ENCODE measurements at regions not wholly inside any gene's neighbourhood (a gene's known extent, or its start where the extent isn't known, plus 50 kb on each side); places are given as distances from the start of the nearest gene placed in this dataset.
"Not testable (repeated sequence)": the region's sequence is repeated elsewhere in the genome, so short reads cannot be mapped to it uniquely, and the experiment has no call there.

DNA sequence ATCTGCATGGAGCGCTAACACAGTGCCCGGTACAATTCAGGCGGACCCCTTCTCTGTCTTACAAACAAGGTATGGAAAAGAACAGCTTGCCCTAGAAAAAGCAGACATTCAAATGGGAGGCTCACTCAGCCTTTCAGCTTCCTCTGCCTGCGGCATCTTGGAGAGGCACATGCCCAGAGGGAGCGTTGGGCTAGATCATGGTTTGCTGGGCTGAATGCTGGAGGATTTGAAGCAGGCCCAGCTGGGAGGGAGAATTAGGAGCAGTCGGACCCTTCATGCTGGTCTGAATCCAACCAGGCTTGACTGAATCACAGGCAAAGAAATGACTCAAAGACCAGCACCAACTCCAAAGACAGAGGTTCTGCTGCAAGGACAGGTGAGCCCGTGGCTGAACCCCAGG lies 286.7 kb upstream of the FRG1 start:
- not testable (repeated sequence) for DNase-seq

DNA sequence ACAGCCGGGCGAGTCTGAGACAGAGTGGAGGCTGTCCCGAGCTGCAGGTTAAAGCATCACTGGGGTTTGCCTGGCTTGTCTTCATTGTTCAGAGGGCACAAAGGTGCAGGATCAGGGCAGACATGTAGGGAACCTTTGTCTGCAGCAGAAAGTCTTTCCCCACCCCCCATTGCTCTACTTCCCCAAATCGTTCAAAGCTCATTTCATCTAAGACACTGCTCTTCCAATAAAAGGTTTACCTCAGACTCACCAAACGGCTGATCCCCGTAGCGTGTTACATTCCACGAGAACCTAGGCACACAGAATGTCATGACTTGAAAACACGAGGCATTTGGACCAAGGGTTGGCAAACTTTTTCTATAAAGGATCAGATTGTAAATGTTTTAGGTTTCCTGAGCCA lies 286.3 kb upstream of the FRG1 start:
- DNase-seq = not testable (repeated sequence)

DNA sequence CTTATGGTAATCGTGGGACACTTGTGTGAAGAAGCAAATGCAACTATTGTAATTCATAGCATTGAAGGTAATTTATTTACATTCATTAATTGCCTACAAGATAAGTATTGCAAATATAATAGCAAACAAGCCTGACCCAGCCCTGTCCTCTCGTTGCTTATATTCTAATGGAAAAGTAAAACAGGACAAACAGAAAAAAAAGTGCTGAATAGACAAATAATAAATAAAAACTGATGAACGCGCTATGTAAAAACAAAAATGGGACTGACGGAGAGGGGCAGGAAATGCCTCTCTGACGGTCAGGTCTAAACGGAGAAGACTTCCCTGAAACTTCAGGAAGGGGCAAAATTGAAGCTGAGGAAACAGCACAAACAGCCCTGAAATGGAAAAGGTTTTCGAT lies 284.9 kb upstream of the FRG1 start:
- DNase-seq = not testable (repeated sequence)

DNA sequence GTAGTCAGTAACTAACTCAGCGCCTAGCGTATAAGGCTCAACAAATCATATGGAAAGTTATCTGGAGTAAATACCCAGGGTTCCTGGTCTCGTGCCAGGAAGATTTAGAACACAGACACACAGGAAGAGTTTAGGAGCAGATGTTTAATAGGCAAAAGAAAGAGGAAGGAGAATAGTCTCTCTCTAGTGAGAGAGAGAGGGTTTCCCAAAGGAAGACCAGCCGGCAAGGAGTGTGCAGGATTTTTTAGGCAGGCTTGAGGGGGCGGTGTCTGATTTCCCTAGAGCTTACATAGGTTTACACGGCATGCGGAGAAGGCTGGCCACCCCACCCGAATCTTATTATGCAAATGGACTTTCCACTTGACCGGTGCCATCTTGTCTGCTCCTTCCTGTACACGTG lies 284.0 kb upstream of the FRG1 start:
- DNase-seq = no peak

DNA sequence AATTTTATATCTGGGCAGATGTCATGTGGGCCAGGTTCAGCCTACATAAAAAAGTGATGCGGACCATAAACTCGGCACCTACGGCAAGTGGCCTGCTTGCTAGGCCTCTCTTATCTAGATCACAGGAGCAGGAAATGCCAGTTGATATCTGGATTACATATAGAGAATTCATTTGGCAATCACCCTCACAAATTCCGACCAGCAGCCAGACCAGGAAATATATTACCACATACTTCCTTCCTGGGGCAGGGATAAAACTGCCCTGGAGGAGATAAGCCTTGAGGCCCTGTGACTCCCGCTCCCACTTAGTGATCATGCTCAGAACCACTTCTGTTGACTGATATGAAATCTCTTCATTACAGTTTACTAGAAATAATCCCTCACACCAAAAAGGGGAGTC lies 282.4 kb upstream of the FRG1 start:
- DNase-seq = not testable (repeated sequence)

DNA sequence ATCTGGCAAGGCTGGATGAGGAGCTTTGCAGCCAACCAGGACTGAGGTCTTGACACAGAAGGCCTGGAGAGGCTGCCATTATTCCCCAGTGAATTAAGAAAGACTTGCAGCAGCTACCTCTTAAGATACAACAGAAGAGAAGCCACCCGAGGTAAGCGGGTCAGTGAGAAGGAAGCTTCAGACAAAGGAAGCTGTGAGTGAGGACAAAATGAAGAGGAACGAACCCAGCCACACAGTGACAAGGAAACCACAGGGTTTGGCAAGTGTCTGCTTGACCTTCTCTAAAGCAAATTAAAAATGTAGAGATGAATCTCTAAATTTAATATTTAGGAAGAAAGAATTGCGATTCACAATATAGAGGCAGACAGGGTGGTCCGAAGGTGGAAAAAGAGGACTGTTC lies 281.8 kb upstream of the FRG1 start:
- not testable (repeated sequence) for DNase-seq

DNA sequence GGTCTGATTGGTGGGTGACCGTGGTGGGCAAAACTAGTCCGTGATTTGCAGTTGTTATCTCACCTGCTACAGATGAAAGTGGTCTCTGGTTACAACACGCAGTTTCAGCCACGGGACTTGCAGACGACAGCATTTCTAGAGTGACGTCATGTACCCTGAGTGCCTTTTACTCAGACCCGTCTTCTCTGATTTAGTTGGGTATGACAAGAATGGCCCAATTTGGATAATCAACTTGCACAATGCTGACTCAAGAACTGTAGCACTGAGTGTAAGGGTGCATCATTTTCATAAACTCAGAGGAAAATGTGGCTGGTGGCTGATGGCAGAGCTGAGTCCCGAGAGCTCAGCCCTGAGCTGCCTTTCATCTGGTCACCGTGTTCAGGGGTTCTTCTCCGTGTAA lies 281.4 kb upstream of the FRG1 start:
- DNase-seq = no peak

DNA sequence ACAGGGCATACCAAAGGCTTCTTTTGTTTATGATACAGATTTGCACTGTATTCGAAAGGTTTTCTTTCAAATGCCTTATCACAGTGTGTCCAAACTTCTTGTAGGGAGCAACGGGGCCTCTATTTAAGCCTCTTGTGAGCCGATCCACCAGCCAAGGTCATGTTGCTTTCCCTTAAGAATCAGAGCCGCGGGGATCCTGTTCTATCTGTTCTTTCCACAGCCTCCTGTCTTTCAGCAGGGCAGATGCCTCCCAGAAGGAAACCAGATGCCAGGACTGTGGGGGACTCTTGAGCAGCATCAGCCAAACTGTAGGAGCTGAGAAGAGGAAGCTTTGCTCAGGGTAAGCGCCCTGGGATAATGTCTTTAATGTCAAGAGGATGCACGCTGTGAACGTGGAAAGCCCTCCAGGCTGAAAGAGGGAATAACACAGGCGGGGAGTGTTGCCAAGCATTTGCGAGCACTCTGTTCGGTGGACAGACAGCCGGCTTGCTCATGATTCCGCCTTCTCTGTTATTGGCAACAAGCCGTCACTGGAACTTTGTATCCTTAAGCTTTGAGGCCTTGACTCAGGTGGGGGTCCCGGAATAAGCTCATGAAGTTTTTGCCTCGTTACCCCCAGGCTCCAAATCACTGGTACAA lies 279.8 kb upstream of the FRG1 start:
- no peak for DNase-seq

DNA sequence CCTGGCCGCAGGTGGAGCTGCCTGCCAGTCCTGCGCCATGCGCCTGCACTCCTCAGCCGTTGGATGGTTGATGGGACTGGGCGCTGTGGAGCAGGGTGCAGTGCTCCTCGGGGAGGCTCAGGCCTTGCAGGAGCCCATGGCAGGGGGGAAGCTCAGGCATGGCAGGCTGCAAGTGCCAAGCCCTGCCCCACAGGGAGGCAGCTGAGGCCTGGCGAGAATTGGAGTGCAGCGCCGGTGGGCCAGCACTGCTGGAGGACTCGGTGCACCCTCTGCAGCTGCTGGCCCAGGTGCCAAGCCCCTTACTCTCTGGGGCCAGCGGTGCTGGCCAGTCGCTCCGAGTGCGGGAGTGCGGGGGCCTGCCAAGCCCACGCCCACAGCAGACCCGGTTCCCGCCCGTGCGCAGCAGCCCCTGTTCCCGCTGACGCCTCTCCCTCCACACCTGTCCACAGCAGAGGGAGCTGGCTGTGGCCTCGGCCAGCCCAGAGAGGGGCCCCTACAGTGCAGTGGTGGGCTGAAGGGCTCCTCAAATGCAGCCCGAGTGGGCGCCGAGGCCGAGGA lies 275.9 kb upstream of the FRG1 start:
- no peak for DNase-seq

DNA sequence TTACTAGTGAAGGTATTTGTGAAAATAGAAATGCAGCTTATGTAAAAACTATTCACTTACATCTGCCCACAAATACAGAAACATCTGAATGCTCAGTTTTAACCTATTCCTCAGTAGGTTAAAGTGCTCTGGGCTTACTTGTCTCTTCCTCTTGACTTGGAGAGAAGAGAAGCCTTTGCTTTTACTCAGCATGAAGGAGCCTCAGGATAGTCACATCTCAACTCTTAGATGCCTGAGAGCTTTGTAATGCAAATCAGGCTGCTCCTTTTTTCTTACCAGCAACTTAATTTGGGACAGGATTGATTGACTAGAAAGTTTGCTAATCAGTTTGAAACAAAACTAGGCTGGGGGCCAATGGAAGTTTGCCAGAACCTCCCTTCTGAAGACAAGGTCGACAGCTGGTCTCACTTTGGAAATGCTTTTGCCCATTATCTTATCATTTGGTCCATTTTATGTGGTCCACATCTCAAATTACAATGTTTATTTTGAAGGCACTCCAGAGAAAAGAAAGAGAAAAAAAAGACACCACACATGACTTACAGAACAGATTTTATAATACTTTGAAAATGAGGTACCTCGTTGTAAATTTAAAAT lies 274.9 kb upstream of the FRG1 start:
- not testable (repeated sequence) for DNase-seq

DNA sequence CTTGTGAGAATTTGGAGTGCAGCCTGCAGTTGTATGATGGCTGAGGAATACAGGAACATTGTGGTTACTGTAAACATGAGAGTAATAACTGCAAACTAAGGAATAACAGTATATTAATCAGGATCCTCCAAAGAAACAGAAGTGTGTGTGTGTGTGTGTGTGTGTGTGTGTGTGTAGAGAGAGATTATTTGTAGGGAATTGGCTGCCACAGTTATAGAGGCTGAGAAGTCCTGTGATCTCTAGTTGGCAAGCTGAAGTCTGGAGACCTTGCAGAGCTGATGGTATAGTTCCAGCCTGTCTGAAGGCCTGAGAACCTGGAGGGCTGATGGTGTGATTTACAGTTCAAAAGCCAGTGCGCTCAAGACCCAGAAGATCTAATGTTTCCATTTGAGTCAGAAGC lies 273.3 kb upstream of the FRG1 start:
- DNase-seq = not testable (repeated sequence)

DNA sequence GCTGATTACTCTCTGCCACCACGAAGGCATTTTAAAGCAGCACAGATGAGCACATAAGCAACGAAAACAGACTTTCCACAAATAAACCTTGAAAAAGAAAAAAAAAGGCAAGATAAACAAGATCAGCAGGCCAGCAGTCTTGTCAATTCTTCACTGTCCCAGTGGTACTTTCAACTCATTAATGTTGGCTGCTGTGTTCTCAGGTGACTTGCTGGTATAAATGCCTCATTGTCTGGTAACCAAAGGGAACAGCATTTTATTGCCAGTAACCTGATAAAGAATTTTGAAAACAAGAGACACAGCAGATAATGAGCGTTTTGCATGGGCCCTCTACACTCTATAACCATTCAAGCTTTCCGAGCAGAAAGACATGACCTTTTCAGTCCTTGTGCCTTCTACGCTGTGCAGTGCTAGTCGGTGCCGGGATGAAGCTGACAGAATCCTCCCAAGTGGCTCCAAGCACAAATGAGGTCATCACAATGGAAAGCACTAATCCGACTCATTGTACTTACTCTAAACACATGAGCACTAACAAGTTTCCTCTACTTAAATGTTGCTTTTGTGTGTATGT lies 242.9 kb upstream of the FRG1 start:
- DNase-seq = not testable (repeated sequence)

DNA sequence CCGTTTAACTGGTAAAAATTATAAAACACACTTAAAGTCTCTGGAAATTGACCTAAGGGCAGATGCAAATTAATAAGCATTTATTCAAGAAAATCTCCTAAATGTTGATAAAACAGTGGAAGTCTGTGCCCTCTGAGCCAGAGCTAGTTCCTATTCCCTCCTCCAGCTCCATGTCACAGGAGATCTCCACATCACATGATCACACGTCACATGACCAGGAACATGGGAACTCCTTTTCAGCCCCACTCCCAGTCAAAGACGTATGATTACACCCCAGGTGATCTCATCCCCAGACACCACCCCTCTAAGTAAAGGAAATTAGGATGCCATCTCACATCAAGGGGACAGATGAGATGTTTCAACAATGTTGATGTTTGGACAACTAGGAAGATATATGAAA lies 237.7 kb upstream of the FRG1 start:
- DNase-seq = not testable (repeated sequence)

DNA sequence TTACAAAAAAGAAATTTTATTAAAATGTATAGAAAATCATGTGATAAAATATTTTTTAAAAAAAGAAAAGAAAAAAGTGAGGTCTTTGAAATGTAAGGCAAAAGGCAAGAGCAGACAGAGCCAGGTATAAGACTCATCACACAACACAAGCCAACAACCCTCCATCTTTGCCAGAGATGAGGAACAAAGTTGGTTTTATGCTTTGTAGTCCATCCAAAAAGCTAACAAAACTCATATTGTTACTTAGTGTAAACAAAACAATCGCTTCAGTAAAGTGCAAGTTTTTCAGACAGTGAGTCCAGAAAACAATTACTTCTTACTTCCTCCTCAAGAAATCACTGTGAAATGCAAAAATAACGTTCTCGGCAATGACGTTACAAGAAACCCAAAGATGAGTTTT lies 233.9 kb upstream of the FRG1 start:
- DNase-seq = not testable (repeated sequence)

DNA sequence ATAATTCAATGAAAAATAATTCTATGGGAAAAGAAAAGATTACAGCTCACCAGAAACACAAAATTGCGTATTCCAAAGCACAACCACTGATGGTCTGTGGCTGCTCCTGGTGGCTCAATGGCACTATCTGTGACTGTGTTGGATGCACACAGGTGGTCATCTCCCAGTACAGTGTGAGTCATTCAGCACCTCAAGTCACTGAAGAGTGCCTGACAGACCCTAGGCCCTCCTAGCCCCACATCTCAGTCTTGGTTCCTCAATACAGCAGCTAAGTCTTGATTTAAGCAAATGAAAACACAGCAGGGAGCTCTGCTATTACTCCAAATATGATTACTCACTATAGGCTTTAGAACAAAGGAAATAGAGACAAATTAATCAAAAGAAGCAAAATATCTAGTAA lies 233.4 kb upstream of the FRG1 start:
- not testable (repeated sequence) for DNase-seq

DNA sequence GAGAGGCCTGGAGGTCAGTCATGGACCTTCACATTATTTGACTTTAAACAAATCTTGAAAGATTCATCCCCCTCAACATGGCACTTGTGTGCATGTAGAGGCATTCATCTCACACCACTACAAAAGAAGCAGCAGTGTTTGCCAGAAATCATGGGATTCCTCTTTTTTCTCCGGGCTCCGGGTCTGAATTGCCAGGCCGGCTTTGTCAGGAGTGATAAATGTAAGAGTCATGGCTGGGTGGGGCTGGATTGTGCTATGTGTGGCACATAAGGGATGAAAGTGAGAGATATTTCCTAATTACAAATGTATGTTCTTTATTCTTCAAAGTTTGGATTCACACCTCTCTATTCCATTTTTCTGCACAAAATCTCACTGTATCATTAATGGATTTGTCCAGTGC lies 228.7 kb upstream of the FRG1 start:
- DNase-seq = not testable (repeated sequence)

DNA sequence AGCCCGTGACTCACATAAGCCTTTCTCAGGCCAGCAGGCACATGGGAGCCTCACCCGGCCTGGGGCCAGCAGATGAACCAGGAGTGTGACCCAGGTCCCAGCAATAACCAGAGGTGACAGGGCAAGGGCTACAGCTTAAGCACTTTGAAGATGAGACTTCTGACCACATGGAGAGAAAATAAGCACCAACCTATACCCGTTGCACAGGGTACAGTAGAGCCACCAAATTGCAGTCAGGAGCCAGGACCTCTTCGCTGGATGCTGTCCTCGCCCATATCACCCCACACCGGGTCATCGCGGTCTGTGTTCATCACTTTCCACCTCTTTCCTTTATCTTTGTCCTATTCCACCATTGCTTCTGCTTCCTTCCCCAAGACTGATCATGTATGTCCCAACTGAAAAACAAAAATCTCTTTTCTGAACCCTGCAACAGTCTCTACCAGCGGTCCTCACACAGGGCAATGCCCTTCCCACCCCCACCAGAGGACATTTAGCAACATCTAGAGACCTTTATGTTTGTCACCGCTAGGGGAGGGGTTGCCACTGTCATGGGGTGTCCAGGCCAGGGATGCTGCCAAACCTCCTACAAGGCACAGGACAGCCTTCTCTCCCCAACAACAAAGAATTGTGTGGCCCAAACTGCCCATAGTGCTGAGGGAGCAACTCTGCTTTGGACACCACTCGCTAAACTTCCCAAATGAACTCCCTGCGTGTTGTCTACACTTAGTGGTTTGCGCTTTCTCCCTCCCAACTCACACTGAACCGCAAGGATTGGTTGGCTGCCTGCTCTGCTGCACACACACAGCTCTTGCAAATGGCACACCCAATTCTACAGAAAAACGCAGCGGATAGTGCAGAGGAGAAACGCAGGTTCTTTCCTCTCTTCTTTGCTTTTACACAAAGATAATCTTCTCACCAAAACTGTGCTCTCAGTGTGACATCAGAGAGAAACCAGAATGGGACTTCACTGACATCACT lies 219.4 kb upstream of the FRG1 start:
- DNase-seq = not testable (repeated sequence)

DNA sequence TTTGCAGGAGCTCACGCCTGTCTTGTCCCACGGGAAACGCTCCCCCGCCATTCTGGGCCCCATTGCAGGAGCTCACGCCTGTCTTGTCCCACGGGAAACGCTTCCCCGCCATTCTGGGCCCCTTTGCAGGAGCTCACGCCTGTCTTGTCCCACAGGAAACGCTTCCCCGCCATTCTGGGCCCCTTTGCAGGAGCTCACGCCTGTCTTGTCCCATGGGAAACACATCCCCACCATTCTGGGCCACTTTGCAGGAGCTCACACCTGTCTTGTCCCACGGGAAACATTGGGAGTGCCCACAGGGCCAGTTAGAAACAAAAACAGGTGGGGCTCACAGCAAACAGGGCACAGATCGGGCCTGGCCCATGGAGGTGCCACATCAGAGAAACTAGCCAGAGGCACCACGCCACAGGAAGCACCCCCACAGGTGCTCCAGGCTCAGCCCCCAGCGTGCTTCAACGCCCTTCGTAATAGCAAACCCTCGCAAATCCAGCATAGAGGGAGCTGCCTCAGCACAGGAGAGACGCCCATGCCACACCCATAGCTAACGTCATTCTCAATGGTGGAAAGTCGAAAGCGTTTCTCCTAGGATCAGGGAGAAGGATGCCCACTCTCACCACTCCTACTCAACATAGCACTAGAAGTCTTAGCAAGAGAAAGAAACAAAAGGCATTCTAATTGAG lies 218.2 kb upstream of the FRG1 start:
- DNase-seq = not testable (repeated sequence)

DNA sequence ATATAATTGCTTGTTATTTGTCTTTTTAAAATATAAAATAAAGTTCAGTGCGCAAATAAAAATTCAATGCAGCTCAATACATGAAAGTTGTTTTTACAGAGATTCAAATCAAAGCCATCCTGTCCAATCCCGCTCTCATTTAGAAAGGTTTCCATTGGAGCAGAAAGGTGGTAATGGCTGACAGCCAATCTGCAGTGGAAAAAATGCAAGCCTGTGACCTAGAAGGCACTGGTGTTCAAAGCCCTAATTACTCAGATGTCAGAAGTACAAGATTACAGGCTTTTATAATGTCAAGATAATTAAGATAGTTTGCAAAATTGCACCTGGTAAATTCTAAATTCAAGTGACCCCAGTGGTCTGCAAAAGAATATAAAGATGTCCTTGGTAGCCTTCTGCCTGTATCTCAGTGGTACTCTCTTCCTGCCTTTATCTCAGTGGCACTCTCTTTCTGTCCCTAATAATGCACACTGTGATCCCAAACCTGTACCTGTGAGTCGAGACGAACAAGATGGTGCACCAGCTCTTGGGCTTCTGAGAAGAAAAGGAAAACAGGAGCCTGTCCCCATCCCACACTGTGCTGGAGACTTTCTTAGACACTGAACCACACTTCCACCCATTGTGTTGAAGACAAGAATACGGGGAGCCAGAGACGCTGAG lies 212.6 kb upstream of the FRG1 start:
- DNase-seq = not testable (repeated sequence)

DNA sequence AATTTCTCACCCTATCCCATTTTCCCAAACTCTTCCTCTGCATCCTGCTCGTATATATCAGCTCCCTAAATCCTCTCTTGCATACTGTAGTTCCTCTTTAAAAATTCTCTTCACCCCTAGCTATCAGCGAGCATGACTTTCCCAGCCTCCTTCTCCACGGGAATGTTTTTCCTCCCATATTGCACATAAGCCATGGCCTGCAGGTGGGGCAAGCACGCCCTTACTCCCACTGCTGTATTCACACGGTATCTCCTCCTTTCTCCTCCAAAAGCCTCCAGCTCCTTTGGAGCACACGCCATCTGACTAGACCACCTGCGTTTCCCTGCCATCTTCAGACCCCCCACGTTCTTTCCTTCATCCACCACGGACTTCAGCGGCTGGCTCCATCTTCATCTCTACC lies 208.7 kb upstream of the FRG1 start:
- not testable (repeated sequence) for DNase-seq

DNA sequence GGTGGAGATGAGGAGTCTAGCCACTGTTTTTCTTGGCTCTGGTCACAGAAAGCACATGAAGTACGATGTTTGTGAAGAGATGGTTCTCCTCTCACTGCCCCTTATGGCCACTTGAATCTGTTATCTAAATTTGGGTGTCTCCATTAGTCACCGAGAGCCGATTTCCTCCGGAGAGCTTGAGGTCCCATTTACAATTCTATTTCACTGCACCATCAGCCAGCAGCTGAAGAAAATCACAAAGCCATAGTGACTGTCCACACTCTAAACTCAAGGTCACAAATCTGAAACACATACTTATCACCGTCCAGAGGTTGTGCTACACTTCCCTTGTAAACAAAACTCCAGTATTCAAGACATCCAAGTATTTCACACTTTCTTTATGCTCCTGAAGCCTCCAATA lies 207.2 kb upstream of the FRG1 start:
- DNase-seq = not testable (repeated sequence)
